ENCODE measurements at regions not wholly inside any gene's neighbourhood (a gene's known extent, or its start where the extent isn't known, plus 50 kb on each side); places are given as distances from the start of the nearest gene placed in this dataset.

GRCh38 chr1:168455764-168456163, 88.0 kb downstream of the XCL2 start:
- H3K27ac ChIP-seq, result no peak overlapping the region
- WGBS, 4 donors, result 95 to 96% (median 95%) methylated on average over 2 of the region's 2 CpGs
- H3K4me3 ChIP-seq, result no peak overlapping the region
- intact Hi-C loops (cut with DNase I), result no loop called here
- H3K4me1 ChIP-seq (replicated peaks in 1 of 2), result no peaks in the 10 kb centered on the region
- peaks cover 0 to 12% (median 0%) of the 10 kb centered on the region in 3 donors for H3K9me3 ChIP-seq (replicated peaks in 1 of 3)
- TF ChIP-seq CTCF (IDR thresholded peaks at IDR 0.05) (no peak), POLR2A (IDR thresholded peaks at IDR 0.05) (no peak)
- H3K36me3 ChIP-seq (replicated peaks in 1 of 2), result no peaks in the 10 kb centered on the region
- no peaks in the 10 kb centered on the region for H3K27me3 ChIP-seq
- no peak for DNase-seq

DNA sequence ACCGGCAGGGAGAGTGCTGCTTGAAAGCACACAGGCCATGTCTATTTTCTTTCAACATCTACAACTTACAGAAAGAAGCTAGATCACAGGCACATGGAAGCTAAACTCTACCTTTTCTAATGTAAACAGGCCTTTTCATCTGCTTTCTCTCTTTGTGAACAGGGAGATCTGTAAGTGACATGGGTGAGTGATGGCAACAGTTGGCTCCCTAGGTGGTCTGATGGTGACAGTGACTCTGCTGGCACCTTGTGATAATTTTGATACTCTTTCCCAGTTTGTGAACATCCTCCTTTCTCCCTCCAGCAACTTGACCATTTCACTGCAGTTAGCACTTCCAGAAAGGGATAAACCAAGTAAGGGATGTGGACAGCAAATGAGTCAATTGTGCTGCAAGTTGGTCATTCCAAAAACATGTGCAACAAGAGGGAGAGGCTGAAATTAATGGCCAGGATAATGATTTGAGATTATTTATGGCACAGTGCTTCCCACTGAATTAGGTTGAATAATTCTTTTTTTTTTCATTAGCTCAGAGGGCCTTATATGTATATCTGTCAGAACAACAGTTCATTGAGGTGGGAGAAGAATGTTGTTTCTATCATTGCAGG, 89.5 kb downstream of the XCL2 start:
- 92 to 97% (median 95%) methylated on average over 1 of the region's 1 CpG for WGBS, 4 donors
- H3K27ac ChIP-seq, result no peak overlapping the region
- intact Hi-C loops (cut with DNase I), result no loop called here
- no peaks in the 10 kb centered on the region for H3K4me1 ChIP-seq (replicated peaks in 1 of 2)
- H3K36me3 ChIP-seq (replicated peaks in 1 of 2), result no peaks in the 10 kb centered on the region
- TF ChIP-seq CTCF (IDR thresholded peaks at IDR 0.05), result no peak
- no peak for TF ChIP-seq POLR2A (IDR thresholded peaks at IDR 0.05)
- H3K27me3 ChIP-seq, result no peaks in the 10 kb centered on the region
- DNase-seq, result no peak
- H3K9me3 ChIP-seq (replicated peaks in 1 of 3), result peaks cover 0 to 12% (median 0%) of the 10 kb centered on the region in 3 donors
- no peak overlapping the region for H3K4me3 ChIP-seq

GRCh38 chr1:168453056-168453455, 90.7 kb downstream of the XCL2 start:
- intact Hi-C loops (cut with DNase I), result no loop called here
- no peak overlapping the region for H3K4me3 ChIP-seq
- 90 to 92% (median 92%) methylated on average over 4 of the region's 4 CpGs for WGBS, 4 donors
- no peaks in the 10 kb centered on the region for H3K4me1 ChIP-seq (replicated peaks in 1 of 2)
- H3K9me3 ChIP-seq (replicated peaks in 1 of 3), result peaks cover 0 to 12% (median 0%) of the 10 kb centered on the region in 3 donors
- H3K27ac ChIP-seq, result no peak overlapping the region
- H3K36me3 ChIP-seq (replicated peaks in 1 of 2), result no peaks in the 10 kb centered on the region
- TF ChIP-seq POLR2A (IDR thresholded peaks at IDR 0.05) (no peak), CTCF (IDR thresholded peaks at IDR 0.05) (no peak)
- no peaks in the 10 kb centered on the region for H3K27me3 ChIP-seq
- DNase-seq, result no peak

DNA sequence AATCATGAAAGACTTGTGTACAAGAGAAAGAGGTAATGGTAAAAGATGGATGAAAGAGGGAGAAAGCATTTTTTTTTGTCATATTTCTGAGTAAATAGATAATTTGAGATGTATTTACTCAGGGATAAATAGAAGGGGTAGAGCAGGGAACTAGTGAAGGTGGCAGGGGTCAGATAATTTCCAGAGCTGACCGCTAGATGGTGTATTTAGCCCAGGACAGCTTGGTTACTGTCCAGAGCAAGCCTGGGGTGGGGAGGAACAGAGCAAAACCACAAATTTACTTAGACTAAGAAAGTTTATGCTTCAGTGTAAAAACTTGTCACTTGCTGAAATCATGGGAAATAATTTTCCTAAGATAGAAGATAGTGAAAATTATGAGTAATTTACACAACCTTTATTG, 91.5 kb downstream of the XCL2 start:
- WGBS, 4 donors, result 61 to 68% (median 65%) methylated on average over 1 of the region's 1 CpG
- TF ChIP-seq POLR2A (IDR thresholded peaks at IDR 0.05) (no peak), CTCF (IDR thresholded peaks at IDR 0.05) (no peak)
- intact Hi-C loops (cut with DNase I), result no loop called here

More for the DNA sequence above, 91.5 kb downstream of the XCL2 start:
- Histone ChIP-seq H3K9me3 (replicated peaks in 1 of 3) (peaks cover 0 to 12% (median 0%) of the 10 kb centered on the region in 3 donors), H3K27ac (no peak overlapping the region), H3K36me3 (replicated peaks in 1 of 2) (no peaks in the 10 kb centered on the region), H3K27me3 (no peaks in the 10 kb centered on the region), H3K4me1 (replicated peaks in 1 of 2) (no peaks in the 10 kb centered on the region), H3K4me3 (no peak overlapping the region)
- DNase-seq, result no peak

Measured in adrenal gland (tissue), 9 donors.